Body of pancreas (tissue), 4 donors: ENCODE measurements at regions not wholly inside any gene's neighbourhood (a gene's known extent, or its start where the extent isn't known, plus 50 kb on each side); places are given as distances from the start of the nearest gene placed in this dataset.

ENCODE experiments used
- ATAC-seq: fragments of 150-250 bp; one replicate; pipeline ENCODE4 v1.9.1; 2016
- DNase-seq, 4 donors: peaks; one replicate each; pipeline ENCODE4 v3.0.0-alpha.2; 2019
- H3K27ac ChIP-seq, 4 donors: fragments of 200-600 bp; sonication (generic); 1 replicate in 3 of 4; 2 replicates in 1 of 4; pipeline versions ENCODE4 v1.5.1 to v1.6.1; 2016 to 2019; ENCODE audit warnings: mild to moderate bottlenecking in 1 of 4, mixed read lengths in 1 of 4, moderate library complexity in 1 of 4
- H3K27me3 ChIP-seq, 2 donors: fragments of 200-600 bp; sonication (generic); one replicate each; pipeline ENCODE4 v1.6.0; 2016; ENCODE audit warnings: mild to moderate bottlenecking in 1 of 2
- H3K36me3 ChIP-seq, 2 donors: fragments of 200-600 bp; sonication (generic); replicated peaks in 1 of 2; 2 replicates each; pipeline ENCODE4 v1.5.1; 2016; ENCODE audit warnings: low read depth in 2 of 2; ENCODE audit not compliant: insufficient read depth in 1 of 2
- H3K4me1 ChIP-seq: fragments of 200-600 bp; sonication (generic); one replicate; pipeline ENCODE4 v1.6.0; 2016
- H3K4me3 ChIP-seq, 2 donors: fragments of 200-600 bp; sonication (generic); 1 replicate in 1 of 2; 2 replicates in 1 of 2; pipeline ENCODE4 v1.5.1; 2016 to 2019
- H3K9me3 ChIP-seq, 3 donors: fragments of 200-600 bp; sonication (generic); 1 replicate in 2 of 3; 2 replicates in 1 of 3; pipeline ENCODE4 v1.5.1; 2016
- CTCF ChIP-seq, 7 experiments: fragments of 450-650 bp in 4 of 7; fragments of 200-600 bp in 3 of 7; sonication (generic) in 3 of 7; IDR thresholded peaks; one replicate each; pipeline ENCODE4 v1.5.1; 2016 to 2019; ENCODE audit warnings: antibody characterized with exemption in 7 of 7
- POLR2A ChIP-seq, 3 donors: fragments of 450-650 bp; IDR thresholded peaks; one replicate each; pipeline ENCODE4 v1.6.1; 2016; ENCODE audit warnings: antibody characterized with exemption in 3 of 3, mild to moderate bottlenecking in 2 of 3
- WGBS, 2 donors: methylation state at CpG; one replicate each; pipeline ENCODE4 v1.1.5; 2017; 5-methylcytosine and 5-hydroxymethylcytosine counted together
- intact Hi-C: fragments of 100-400 bp; cut with DNase I; formaldehyde crosslinking; loops from one replicate; pipeline ENCODE4 v1.15.1; 2023

GRCh38 chr3:44031387-44032380, 210.0 kb upstream of the TOPAZ1 start:
- WGBS, 2 donors: 72 to 75% methylated on average over 16 of the region's 16 CpGs
- no peak for ATAC-seq
- no peak overlapping the region for H3K27ac ChIP-seq
- TF ChIP-seq POLR2A (IDR thresholded peaks at IDR 0.05): no peak
- TF ChIP-seq CTCF (IDR thresholded peaks at IDR 0.05): no peak
- H3K36me3 ChIP-seq: no peaks in the 10 kb centered on the region
- H3K9me3 ChIP-seq: no peaks in the 10 kb centered on the region
- no peak for DNase-seq
- H3K27me3 ChIP-seq: no peaks in the 10 kb centered on the region
- no peak overlapping the region for H3K4me3 ChIP-seq
- no peaks in the 10 kb centered on the region for H3K4me1 ChIP-seq
- intact Hi-C loops: no loop called here

GRCh38 chr3:44032487-44032886, 209.2 kb upstream of the TOPAZ1 start:
- Histone ChIP-seq H3K4me1 (no peaks in the 10 kb centered on the region), H3K27me3 (no peaks in the 10 kb centered on the region), H3K27ac (no peak overlapping the region), H3K9me3 (no peaks in the 10 kb centered on the region), H3K4me3 (no peak overlapping the region), H3K36me3 (no peaks in the 10 kb centered on the region)
- DNase-seq (no peak), ATAC-seq (no peak)
- intact Hi-C loops: no loop called here
- 64 to 73% methylated on average over 3 of the region's 3 CpGs for WGBS, 2 donors
- TF ChIP-seq CTCF (IDR thresholded peaks at IDR 0.05) (no peak), POLR2A (IDR thresholded peaks at IDR 0.05) (no peak)

- Histone ChIP-seq H3K36me3 (no peaks in the 10 kb centered on the region), H3K9me3 (no peaks in the 10 kb centered on the region), H3K4me3 (no peak overlapping the region), H3K27me3 (no peaks in the 10 kb centered on the region), H3K27ac (no peak overlapping the region), H3K4me1 (no peaks in the 10 kb centered on the region)
- intact Hi-C loops: no loop called here
- WGBS, 2 donors: 61 to 81% methylated on average over 2 of the region's 2 CpGs
- ATAC-seq (no peak), DNase-seq (no peak)
- TF ChIP-seq CTCF (IDR thresholded peaks at IDR 0.05) (no peak), POLR2A (IDR thresholded peaks at IDR 0.05) (no peak)
These were observed 208.6 kb upstream of the TOPAZ1 start for GRCh38 chr3:44033123-44033522.

- 60 to 65% methylated on average over 5 of the region's 5 CpGs for WGBS, 2 donors
- H3K4me3 ChIP-seq: no peak overlapping the region
- no peaks in the 10 kb centered on the region for H3K36me3 ChIP-seq
- DNase-seq (no peak), ATAC-seq (no peak)
- H3K27me3 ChIP-seq: no peaks in the 10 kb centered on the region
- no peak overlapping the region for H3K27ac ChIP-seq
- H3K9me3 ChIP-seq: no peaks in the 10 kb centered on the region
- intact Hi-C loops: no loop called here
- H3K4me1 ChIP-seq: no peaks in the 10 kb centered on the region
- TF ChIP-seq POLR2A (IDR thresholded peaks at IDR 0.05): no peak
- no peak for TF ChIP-seq CTCF (IDR thresholded peaks at IDR 0.05)
These were observed 204.8 kb upstream of the TOPAZ1 start for GRCh38 chr3:44036850-44037249.

- WGBS, 2 donors: 76 to 78% methylated on average over 2 of the region's 2 CpGs
- H3K9me3 ChIP-seq: no peaks in the 10 kb centered on the region
- no peaks in the 10 kb centered on the region for H3K4me1 ChIP-seq
- no peaks in the 10 kb centered on the region for H3K36me3 ChIP-seq
- no peak overlapping the region for H3K27ac ChIP-seq
- ATAC-seq (no peak), DNase-seq (no peak)
- TF ChIP-seq CTCF (IDR thresholded peaks at IDR 0.05) (no peak), POLR2A (IDR thresholded peaks at IDR 0.05) (no peak)
- intact Hi-C loops: no loop called here
- H3K27me3 ChIP-seq: no peaks in the 10 kb centered on the region
- no peak overlapping the region for H3K4me3 ChIP-seq
These were observed 202.7 kb upstream of the TOPAZ1 start for GRCh38 chr3:44039006-44039405.
